HG03097 (cell line): ENCODE measurements at regions not wholly inside any gene's neighbourhood (a gene's known extent, or its start where the extent isn't known, plus 50 kb on each side); places are given as distances from the start of the nearest gene placed in this dataset.

Experiments
- ATAC-seq: cut with Tn5 transposase; IDR thresholded peaks from one replicate; pipeline ENCODE4 v1.9.1; 2021; ENCODE audit not compliant: unreplicated experiment, low FRiP score

DNA sequence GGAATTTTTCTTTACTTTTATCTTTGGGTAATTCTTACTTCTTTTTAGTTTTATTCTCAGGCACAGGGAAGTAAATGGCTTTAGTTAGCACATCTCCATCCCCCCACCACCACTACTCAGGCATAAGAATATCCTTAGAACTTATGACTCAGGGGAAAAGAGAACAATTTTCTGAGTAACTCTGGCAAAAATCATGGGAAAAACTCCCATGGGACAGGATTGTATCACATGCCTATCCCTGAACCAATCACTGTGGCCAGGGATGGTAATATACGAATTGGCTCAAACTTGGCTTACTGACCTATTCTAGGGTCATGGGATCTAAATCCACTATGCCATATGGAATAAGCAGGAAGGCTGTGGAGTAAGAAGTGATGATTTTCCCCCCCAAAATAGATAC is 339.1 kb downstream of the BTBD3 start:
- ATAC-seq = no peak

DNA sequence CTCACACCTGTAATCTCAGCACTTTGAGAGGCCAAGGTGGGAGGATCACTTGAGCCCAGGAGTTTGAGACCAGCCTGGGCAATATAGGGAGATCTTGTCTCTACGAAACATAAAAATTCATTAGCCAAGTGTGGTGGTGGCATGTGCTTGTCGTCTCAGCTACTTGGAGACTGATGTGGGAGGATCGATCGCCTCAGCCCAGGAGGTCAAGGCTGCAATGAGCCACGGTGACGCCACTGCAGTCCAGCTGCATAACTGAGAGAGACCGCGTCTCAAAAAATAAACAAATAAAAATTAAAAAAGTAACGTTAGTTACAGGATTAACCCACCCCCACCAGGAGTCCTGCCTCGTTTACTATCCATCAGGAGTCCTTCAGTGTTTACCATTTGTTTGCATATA is 345.1 kb downstream of the BTBD3 start:
- ATAC-seq = no peak

DNA sequence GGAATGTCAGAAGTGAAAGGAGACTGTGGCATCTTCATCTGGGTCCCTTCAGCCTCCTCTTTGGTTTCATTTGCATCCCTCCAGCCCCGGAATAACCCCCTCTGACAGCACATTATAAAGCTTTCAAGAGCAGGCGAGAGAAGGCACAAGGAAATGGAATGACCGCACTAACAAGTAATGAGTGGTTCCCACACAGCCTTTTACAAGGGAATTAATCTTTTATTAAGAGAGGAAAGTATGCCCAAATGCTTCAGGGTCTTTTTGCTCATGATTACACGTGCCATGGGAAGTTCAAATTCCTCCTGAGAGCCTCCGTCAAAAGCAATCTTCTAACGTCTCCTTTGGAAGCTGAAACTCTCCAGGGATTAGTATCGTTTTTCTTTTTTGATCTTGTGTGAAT is 347.0 kb downstream of the BTBD3 start:
- no peak for ATAC-seq

DNA sequence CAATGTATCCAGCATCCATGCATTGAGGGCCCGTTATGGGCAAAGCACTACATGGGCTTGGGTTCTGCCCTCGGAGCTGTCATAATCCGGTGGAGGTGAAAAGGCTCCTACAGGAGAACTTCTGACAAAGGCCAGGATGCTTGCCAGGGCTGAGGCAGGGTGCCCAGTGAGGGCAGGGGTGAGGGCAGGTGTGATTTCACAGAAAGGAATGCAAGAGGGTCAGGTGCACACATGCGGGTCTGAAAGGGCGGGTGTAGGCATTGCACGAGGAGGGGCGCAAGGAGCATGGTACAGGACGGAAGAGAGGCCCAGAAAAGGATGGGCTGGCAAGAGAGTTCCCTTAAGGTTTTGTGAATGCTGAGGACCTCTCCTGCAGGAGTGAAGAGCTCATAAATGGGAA is 348.0 kb downstream of the BTBD3 start:
- no peak for ATAC-seq

DNA sequence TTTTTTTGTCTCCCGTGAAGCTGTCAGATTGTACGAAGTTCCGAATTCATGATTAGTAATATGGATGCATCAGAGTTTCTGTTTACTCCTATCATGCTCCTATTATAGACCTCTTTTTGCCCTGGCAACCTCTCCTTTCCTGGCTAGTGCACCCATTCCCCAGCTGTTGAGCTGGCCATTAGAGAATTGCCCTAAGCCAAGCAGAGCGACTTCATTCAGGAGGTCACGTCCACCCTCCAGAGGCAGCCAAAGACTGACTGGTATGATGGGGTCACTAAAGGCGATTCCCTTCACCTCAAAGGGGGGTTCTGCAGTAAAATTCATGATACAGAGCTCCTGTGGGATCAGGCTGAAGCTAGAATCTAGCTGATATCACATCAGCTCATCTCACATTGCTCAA is 351.9 kb downstream of the BTBD3 start:
- no peak for ATAC-seq

DNA sequence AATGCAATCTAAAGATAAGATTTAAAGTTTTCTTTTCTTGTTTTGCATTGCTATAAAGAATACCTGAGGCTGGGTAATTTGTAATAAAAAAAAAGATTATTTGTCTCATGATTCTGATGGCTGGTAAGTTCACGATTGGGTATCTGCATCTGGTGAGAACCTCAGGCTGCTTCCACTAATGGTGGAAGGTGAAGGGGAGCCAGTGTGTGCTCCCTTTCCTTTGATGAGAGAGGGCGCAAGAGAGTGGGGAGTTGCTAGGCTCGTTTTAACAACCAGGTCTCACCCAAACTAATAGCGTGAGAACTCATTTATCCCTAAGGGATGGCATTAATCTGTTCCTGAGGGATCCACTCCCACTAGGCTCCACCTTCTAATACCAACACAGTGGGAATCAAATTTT is 353.2 kb downstream of the BTBD3 start:
- no peak for ATAC-seq

DNA sequence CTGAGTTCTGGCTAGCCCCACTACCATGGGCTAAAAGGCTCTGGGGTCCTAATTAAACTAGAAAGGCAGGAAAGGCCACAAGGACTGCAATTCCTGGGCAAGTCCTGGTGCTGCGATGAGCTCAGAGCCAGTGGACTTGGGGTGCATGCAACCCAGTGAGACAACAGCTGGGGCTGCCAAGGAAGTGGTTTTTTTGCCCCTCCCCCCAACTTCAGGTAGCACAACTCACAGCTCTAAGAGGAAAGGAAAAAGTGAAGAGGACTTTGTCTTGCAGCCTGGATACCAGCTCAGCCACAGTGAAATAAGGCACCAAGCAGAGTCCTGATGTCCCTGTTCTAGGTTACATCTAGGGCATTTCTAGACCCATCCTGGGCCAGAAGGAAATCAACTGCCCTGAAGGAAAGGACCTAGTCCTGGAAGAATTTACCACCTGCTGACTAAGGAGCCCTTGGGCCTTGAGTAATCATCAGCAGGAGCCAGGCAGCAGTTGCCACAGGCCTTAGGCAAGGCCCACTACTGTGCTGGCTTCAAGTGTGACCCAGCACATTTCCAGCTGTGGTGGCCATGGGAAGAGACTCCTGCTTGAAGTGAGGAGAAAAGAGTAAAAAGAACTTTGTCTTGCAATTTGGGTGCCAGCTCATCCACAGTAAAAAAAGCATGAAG is 358.4 kb downstream of the BTBD3 start:
- ATAC-seq = no peak

DNA sequence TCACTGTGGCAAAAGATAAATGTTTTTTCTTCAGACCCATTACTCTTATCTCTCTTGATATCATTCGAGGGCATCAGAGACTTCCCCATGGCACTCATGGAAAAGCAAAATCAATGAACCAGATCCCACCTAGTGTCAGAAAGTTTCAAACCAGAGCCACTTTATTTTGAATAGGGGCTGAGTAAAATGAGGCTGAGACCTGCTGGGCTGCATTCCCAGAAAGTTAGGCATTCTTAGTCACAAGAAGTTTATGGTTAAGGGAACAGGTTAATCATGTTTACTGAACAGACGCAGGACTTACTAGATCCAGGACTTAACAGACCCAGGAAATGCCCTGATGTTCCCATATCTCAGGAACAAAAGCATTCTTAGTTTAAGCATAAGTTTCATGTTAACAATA is 369.9 kb downstream of the BTBD3 start:
- ATAC-seq = no peak

DNA sequence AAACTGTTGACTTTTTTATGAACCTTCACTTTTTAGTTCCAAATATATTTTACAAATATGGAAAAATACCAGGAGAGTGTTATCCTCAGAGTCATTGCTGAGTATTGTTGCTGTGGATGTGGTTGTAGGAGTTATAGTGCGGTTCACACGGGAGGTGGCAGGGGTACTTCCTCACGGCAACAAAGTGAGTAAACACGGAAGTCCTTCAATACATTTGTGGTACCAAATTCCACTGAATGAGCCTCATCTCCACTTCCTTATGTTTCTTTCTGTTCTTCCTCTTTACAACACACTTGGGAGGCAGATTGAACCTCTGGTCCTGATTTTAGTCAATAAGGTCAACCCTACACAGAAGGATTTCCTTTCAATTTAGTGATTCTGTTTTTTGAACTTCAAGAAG is 371.8 kb downstream of the BTBD3 start:
- no peak for ATAC-seq

DNA sequence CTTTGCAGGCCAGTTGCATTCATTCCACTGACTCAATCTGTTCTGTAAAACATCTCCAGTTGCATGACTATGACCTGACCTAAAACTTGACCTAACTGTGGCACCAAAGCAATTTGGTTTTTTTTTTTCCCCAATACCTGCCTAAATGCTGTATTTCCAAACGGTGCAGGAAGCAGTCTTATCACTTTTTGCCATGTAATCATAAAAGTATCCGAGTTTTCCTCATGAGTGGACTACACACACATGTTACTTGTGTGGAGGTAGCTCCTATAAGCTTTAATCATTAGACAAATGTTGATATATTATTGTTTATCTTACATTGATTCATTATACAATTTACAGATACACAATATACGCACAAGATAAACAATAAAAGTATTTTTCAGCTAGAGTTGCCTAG is 373.7 kb downstream of the BTBD3 start:
- no peak for ATAC-seq

DNA sequence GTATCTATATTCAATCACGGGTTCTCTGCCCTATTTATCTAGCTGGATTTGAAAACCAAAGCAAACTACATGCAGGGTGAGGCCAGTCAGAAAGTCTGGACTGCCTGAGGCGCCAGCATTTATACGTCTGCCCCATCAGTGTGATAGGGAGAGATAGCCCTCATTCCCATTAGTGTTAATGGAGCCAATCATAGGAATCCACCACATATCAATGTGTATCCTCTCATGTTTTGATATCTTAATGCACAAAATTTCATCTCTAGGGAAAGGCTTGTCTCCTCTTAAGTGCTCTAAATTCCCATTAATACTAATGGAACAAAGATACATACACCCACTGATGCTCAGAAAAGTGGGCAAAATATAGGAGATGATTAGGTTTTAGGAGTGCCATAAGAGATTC is 376.2 kb downstream of the BTBD3 start:
- ATAC-seq = no peak

DNA sequence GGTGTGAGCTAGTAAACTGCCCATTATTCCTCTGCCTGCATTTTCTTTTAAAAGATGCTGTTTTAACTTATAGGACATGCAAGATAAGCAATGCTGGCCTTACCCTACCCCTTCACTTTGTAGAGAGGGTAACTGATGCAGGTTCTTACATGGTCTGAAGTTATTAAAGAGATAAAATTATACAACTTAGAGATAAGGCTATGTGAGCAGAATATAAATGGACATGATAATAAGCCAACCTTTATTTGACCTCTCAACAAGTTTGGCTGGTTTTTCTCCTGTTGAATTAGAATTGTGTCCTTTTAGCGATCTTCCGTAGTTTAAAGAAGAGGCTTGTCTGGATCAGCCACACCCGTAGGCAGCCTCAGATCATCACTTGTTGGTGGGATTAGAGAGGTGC is 377.0 kb downstream of the BTBD3 start:
- ATAC-seq = no peak

DNA sequence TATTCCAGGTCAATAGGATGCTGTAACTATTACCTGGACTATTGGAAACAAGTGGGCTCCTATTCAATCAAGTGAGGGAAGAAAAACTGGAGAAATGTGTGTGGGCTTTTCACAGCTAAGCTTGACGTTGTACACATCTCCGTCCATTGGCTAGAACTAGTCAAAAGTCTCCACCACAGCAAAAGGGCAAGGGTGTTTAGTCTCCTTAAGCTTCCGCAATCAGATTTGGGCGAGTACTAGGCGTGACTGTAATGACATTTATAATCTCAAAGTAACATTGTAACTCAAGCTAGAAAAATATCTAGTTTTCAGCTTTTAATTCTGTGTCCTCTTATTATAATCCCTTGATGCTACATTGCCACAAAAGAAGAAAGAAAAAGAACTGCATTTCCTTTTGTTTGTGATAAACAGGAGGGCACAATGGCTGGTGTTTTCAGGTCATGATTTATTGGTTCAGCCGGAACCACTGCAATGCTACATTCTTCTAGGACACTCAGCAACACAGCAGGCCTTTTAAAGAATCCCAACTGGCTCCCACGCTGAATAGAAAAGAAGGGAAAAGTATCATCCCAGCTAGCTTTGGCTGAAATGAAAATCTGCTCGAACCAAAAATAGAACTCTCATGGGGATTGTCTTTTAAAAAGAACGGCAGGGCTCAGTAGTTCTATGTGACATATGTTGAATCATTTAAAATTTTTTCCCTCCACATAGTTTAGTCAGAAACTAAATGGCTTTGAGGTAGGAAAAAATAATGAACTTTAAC is 387.7 kb downstream of the BTBD3 start:
- no peak for ATAC-seq

DNA sequence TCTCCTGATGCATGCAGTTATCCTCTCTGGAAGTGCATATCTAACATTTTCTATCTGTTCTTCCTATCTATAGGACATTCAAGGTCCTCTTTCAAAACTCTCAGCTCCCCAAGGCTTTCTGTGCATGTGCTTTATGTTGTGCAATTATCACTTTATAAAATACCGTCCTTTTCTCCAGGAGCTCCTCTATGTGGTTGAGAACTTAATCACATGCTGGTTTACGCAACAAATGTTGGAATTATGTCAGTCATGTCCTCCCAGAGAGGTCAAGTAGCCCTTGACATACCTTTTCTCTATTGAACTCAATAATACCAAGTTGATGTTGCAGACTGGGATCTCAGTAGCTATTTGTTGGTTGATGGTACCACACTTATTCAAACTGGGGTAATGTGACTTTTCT is 388.4 kb downstream of the BTBD3 start:
- no peak for ATAC-seq

DNA sequence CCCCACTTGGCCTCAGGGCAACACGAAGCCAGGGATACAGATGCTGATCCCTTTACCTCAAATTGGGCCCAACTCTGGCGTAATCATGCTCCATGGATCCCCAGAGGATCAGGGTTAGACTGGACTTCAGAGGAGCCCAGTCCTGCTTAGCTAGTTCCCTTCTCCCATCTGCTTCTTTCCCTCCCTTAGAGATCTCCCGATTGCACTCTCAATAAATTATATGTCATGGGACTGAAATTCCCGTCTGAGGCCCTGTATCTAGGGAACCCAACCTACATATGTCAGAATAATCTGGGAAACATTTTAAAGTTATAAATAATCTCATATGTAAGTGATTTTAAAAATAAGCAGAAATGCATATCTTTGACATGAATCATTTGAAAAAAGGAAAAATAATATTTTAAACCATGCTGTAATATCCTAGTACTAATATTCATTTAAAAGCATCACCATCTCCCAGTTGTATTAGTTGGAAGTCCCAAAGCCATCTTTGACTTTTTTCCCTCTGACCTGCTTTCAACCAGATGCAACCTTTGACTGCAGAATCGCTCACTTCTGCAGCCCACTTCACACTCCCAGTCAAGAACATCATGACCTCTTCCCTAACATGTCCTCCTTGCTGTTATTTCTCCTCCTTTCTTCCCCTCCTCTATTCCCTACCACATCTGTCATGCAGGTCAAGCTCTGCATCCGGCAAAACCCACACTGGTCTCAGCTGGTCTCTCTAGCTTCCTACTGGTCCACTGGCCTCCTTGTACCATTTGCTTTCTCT is 393.6 kb downstream of the BTBD3 start:
- no peak for ATAC-seq

DNA sequence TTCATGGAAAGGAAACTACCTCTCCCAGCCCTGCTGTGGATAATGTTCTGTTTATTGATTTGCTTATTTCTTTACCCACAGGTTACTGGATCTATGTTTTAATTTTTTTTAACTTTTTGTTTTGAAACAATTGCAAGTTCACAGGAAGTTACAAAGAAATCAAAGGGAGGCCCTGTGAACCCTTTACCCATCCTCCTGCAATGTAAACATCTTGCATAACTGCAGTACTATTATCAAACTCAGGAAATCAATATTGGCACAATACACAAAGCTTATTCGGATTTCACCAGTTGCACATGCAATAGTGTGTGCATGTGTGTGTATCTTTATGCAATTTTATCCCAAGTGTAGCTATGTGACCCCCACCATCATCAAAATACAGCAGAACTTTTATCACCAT is 398.0 kb downstream of the BTBD3 start:
- no peak for ATAC-seq

DNA sequence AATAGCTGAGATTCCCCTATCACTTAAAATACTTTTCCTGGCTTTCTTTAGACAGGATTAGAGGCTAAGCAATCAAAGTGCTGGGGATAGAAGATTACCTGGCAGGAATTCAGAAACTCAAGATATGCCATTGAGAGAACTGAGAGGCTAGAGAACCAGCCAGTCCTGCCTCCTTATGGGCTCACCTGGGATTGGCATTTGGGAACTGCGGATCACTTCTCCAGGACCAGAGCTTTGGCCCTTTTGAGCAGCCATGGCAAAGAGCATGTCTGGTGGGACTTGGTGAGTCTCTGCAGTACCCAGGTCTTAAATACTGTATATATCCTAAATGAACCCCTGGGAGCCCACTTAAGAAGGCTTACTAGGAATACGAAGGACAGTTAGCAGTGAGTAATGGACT is 399.1 kb downstream of the BTBD3 start:
- ATAC-seq = no peak

DNA sequence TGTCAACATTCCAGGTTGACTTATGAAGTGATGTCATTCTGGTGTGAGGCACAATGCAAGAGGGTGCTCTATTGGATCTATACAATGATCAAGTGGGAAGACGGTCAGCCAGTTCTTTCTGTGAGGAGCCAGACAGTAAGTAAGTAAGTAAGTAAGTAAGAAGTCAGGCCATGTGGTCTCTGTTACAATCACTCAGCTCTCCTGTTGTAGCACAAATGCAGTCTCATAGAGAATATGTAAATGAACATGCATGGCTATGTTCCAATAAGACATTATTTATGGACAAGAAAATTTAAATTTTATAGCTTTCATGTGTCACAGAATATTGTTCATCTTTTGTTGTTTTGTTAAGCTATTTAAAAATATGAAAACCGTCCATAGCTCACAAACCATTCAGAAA is 399.7 kb downstream of the BTBD3 start:
- no peak for ATAC-seq

DNA sequence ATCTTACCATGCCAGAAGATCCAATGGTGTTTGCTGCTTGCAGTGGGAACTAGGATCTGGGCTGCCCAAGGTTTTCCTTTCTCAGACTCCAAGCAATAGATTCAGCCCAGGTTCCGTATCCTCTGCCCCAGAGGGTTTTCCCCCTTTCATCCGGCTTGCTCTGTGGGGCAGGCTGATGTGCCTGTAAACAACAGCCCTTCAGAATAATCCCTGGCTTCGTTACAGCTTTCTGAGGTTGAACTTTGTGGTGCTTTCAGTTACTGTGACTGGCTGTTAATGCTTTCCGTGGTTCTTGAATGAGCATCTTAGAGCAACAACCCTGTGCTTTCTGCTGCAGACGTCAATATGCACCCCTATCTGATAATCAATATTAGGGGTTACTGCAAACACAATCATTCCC is 400.4 kb downstream of the BTBD3 start:
- ATAC-seq = no peak

DNA sequence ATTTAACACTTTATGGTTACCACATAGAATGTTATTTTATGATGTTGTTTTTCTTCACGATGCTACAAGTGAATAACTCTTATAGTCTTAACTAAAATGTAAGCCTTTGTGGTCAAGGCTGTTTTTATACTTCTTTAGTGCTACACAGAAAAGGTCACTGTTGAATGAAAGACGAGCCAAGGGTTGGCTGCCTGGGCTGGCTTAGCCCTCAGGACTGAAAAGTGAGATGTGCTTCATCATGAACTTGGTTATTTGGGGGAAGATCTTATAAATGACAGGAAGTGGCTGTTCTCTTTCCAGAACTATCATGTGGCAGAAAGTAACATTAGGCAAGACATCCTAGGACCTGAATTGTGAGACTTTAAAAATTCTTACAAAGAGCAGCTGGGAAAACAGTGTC is 404.0 kb downstream of the BTBD3 start:
- no peak for ATAC-seq

DNA sequence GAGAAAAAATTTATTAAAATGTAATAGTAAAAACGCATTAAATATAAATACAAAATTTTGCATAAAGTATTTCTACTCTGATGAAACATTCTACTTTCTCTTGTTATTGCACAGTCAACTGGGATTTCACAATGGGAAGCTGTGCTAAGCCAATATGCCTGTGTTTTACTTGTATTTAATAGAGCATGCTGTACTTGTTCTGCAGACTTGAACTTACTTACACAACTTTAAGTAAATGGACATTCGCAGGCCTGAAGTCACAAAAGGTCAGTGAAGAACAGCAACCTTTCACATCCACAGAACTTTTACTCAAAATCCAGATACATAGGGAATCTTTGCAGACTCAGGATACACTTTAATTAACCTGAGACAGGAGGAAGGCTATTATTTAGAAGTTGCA is 409.5 kb downstream of the BTBD3 start:
- ATAC-seq = no peak

DNA sequence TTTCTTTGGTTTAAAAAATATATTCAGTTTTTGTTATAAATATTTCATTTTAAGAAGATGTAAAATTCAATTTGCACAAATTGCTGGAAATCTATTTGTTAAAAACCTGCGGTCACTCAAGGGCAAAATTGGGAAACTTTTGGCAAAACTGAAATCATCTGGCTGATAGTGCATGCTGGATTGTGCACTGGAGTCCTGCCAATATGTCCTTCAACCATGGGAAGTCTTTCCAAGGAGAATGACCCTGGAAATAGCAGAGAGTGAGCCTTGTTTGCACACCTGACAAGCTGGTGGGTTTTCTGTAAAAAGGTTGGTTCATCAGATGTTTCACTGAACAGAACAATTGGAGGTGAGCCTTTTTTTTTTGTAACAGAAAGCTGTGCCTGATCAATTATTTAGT is 413.5 kb downstream of the BTBD3 start:
- no peak for ATAC-seq
